ENCODE measurements at regions not wholly inside any gene's neighbourhood (a gene's known extent, or its start where the extent isn't known, plus 50 kb on each side); places are given as distances from the start of the nearest gene placed in this dataset.

DNA sequence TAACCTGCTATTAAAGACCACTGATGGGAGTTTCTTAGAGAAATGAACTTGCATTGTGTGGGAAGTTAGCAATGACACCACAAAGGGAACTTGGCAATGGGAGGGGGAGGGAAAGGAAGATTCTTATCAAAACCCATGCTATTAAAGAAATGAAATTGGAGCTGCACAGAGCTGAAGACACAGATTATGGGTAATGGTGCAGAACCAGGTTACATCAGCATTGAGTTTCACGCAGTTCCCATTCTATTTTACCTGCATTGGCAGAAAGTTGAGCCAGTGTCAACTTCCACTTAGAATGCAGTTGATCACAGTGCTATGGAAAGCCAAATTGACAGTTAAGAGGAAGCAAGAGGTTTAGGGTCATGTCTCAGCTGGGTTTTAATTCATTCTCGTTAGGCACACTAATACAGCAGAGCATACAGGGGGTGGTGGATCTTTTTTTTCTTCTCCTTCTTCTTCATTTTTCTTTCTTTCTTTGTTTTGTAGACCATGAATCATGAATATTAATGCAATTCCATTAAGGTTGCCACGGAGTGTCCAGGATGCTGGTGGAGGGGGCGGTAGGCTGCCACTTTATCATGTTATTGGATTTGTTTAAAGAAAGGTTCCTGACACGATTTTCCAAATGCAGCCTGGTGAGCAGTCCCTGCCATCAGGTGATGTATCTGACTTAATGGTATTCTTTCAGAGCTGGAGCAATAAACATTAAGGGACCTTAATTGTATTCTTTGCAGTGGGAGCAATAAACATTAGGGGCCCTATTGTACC is 1092.0 kb upstream of the MAP3K7 start:
- TF ChIP-seq, protein P1, sequence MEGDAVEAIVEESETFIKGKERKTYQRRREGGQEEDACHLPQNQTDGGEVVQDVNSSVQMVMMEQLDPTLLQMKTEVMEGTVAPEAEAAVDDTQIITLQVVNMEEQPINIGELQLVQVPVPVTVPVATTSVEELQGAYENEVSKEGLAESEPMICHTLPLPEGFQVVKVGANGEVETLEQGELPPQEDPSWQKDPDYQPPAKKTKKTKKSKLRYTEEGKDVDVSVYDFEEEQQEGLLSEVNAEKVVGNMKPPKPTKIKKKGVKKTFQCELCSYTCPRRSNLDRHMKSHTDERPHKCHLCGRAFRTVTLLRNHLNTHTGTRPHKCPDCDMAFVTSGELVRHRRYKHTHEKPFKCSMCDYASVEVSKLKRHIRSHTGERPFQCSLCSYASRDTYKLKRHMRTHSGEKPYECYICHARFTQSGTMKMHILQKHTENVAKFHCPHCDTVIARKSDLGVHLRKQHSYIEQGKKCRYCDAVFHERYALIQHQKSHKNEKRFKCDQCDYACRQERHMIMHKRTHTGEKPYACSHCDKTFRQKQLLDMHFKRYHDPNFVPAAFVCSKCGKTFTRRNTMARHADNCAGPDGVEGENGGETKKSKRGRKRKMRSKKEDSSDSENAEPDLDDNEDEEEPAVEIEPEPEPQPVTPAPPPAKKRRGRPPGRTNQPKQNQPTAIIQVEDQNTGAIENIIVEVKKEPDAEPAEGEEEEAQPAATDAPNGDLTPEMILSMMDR (conservative IDR thresholded peaks at IDR 0.05 in 1 of 2, IDR thresholded peaks at IDR 0.05 in 1 of 2; ENCODE audit: low read depth in 1 of 2, low read length in 2 of 2), result no peak
- no peak for TF ChIP-seq EZH2 (IDR thresholded peaks at IDR 0.05; ENCODE audit: low read length, missing control alignments)

Data from fibroblast of lung (primary cell).